GM19372 (cell line): ENCODE measurements at regions not wholly inside any gene's neighbourhood (a gene's known extent, or its start where the extent isn't known, plus 50 kb on each side); places are given as distances from the start of the nearest gene placed in this dataset.

Experiments used
- ATAC-seq: cut with Tn5 transposase; IDR thresholded peaks from one replicate; pipeline ENCODE4 v1.9.1; 2021; ENCODE audit warnings: mild to moderate bottlenecking, low read depth, moderate library complexity; ENCODE audit not compliant: unreplicated experiment

DNA sequence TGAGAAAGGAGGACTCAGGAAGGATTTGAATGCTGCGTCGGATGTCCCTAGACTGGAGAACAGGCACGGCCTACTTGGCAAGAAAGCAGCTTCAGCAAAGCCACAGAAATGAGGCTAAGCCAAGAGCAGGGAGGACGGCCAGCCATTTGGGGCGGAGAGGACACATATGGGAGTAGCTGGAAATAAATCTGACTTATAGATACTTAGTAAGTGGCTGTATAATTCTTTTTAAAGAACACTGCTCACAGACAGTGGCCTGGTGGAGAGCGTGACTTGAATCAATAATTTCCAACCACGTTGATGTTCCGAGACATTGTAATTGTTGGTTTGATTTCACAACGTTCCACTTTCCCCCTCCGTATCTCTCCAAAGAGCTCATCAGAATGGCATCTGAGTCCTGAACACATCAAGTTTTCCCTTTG lies 67.7 kb upstream of the JCAD start:
- no peak for ATAC-seq

DNA sequence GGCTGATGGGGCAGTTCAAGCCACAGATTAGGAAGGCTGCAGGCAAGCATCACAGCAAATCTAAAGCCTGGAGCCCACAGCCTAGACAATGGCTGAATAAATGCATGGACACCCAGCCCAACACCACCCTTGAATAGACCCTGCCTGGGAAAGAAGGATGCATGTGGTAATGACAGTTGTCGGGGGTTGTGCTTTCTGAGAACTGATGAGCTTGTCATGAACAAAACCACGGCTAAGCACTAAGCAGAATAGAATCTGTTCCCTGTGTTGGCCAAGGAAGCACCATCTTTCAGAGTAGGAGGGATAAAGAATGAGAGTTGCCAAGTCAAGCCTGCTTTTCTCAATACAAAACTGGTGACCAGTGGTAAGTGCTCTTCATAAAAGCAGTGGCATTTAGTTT lies 66.1 kb upstream of the JCAD start:
- ATAC-seq, result no peak

DNA sequence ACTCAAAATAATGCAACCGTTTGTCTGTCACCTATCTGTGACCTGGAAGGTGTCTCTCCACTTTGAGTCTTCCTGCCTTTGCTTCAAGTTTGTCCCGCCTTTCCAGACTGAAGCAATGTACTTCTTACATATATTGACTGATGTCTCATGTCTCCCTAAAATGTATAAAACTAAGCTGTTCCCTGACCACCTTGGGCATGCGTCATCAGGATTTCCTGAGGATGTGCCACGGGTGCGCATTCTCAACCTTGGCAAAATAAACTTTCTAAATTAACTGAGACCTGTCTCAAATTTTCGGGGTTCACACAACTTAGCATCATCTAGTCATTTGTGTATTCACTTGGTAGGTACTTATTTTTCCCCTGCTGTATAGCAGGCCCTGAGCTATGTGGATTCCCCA lies 65.3 kb upstream of the JCAD start:
- ATAC-seq, result no peak

DNA sequence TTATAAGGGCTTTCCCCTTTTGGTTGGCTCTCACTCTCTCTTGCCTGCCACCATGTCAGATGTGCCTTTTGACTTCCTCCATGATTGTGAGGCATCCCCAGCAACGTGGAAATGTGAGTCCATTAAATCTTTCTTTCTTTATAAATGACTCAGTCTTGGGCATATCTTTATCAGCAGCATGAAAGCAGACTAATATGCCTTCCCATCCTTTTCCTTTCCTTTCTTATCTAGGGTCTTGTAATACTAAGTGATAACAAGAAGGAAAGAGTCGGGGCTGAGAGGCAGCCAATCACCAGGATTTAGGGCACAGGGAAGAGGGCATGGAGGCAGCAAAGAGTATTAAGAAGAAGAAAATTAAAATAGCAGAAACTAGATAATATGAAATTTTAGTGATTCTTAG lies 62.0 kb upstream of the JCAD start:
- ATAC-seq, result no peak

DNA sequence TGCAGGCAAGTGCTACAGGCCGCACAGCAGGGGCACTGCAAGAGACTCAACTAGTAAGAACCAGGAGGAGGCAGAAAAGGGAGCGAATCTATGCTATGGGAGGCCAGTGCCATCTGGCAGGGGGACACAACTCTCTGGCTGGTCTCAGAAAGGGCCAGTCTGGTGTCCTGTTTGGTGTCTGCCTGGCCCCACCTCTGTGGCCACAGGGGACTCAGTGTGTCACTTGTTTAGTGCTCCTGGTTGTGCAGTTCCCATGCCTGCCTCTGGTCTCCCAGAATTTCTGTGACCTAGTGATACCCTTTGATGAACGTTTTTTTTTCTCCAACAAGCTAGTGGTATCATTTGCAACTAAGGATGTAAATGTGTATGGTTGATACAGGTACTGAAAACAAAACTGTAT lies 59.2 kb upstream of the JCAD start:
- no peak for ATAC-seq

DNA sequence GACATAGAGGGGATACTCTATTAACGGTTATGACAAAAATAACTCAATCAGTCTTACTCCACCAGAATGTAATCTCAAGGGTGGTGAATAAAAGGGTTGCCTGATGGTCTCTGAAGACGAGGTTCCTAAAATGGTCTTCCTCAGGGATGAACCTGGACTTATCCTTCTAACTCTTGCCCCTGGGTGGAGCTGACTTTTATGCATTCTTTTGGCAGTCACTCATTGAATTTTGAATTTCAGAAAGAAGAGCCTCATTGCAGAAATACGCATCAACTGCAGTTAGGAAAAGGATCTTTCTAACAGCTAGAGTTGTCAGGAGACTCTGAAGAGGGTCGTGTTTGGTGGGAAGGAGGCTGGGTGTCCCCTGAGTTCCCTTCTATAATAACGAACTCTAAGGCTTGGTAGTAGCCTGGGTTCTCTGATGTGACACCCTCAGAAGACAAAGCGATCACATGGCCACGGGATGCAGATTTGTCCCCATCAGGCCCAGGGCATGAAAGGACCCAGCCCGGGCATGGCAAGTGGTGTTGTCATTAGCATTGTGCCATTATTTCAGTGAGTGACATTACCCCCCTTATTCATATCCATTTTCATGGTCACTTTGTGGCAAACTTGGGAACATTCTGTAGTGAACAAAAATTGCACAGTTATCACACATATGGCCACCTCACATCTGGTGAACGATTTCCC lies 58.6 kb upstream of the JCAD start:
- no peak for ATAC-seq

DNA sequence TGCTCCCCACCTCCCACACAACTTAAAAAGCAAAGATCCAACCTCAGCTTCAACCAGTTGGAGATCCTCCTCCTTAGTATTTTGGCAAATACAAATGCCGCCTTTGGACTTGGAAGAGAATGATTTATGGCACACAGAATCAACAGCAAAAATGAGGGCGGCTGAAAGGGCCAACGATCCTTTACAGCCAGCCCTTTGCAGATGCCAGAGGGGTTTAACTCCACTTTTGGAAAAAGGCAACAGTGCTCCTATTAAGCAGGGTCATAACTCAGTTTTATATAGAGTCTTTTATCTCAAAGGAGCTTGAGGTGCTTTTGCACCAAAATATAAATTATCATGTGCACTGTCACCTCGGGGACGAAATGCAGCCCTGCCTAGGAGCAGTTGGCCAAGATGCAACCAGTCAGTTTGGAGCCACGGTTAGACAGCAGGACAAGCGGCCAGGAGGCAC lies 56.7 kb upstream of the JCAD start:
- no peak for ATAC-seq

DNA sequence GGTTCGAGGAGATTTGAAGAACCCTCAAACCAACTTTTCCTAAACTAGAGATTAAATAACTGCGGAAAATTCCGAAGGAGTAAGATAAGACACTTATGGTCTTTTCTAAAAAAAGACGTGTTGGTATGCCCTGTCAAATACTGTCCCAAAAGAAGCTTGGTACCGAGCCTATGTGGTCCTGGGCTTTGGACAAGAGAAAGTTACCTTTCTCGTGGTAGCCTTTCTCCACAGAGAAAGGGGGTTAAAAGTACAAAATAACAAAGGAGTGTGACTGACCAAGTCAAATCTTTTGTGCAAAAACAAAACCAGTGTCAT lies 56.2 kb upstream of the JCAD start:
- ATAC-seq, result no peak

DNA sequence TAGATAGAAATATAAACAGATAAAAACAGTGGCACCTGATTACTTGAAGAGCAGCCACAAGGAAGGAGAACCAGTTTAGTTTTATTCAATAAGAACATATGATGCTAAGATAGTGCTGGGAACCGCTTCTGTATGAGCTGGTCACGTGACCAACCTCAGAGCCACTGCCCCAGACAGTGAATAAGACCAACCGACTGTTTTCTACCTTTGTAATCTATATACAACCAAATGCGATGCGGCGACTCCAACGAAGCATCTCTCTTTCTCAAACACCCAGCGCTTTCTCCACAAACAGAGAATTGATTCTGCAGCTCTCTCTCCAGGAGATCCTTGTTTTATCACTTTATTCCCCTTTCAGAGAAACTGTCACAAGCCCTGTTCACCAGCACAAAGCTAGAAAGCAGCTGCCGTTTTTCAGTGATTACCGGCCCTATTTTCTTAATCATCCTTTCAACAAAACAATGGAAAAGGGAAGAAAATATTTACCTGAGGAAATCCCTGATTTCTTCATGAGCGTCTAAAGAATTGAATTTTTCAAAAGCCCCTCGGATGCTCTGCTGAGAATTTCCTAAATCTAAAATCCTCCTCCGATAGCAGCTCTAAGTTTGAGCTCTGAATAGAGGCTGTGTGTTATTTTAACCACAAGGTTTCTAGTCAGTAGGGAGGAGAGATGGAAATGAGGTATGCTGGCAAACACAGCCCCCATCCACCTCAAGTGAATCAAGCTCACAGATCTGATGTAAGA lies 55.7 kb upstream of the JCAD start:
- ATAC-seq, result no peak

DNA sequence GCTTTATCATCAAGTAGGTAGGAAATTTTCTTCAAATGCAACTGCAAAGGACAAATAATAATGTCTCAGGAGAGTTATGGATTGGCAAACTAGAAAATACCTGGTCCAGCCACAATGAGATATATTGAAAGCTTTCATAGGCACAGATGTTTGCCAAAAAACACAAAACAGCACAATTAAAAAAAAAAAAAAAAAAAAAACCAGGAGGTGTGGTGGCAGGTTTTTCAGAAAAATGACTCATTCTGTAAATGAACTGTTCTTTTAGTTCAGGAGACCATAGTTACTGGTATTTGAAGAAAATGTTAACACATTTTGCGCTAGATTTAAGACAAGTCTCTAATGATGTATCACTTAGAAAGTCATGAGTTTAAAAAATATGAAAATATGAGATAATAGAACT lies 55.0 kb upstream of the JCAD start:
- ATAC-seq, result no peak

DNA sequence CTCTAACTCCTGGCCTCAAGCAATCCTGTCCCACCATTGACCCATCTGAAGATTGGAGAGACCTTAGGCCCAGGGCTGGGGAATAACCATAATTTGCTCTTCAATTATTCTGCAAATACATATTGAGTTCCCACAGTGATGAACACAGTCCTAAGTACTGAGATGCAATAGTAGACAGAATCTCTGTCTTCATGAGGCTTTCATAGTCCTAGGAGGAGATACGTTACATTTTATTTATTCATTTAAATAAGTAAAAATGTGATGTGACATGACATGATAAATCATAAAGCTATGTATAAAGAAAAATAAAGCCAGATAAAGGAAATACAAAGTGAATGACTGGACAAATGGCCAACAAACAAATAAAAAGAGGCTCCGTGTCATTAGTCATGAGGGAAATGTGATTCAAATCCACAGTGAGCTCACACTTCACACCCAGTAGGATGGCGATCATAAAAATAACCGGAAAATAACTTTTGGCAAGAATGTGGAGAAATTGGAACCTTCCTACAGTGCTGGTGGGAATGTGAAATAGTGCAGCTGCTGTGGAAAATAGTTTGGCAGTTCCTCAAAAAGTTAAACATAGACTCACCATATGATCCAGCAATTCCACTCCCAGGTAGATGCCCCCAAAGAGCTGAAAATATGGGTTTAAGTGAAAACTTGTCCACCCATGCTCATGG lies 52.1 kb upstream of the JCAD start:
- ATAC-seq, result no peak
